SK-N-SH treated with all-trans-retinoic acid at 6 μM for 48 hours (cell line): ENCODE measurements at regions not wholly inside any gene's neighbourhood (a gene's known extent, or its start where the extent isn't known, plus 50 kb on each side); places are given as distances from the start of the nearest gene placed in this dataset.
"Not testable (repeated sequence)": the region's sequence is repeated elsewhere in the genome, so short reads cannot be mapped to it uniquely, and the experiment has no call there.

Experiments
- ATAC-seq: fragments of 200-7000 bp; cut with Tn5 transposase; 3 replicates; pipeline ENCODE4 v1.9.1; 2020; ENCODE audit warnings: mild to moderate bottlenecking, moderate library complexity
- ARNTL ChIP-seq: fragments of 450-650 bp; formaldehyde crosslinking; IDR thresholded peaks from 2 replicates; pipeline ENCODE4 v1.5.0; 2020; ENCODE audit warnings: low read depth, mild to moderate bottlenecking, moderate library complexity, borderline replicate concordance
- BACH2 ChIP-seq: fragments of 250-450 bp; sonication (Bioruptor Pico); IDR thresholded peaks from 2 replicates; pipeline ENCODE4 v1.9.0; 2021; ENCODE audit warnings: mild to moderate bottlenecking, borderline replicate concordance
- CSDC2 ChIP-seq: fragments of 250-450 bp; sonication (Bioruptor Pico); IDR thresholded peaks from 2 replicates; pipeline ENCODE4 v1.5.0; 2020; ENCODE audit warnings: mild to moderate bottlenecking, moderate library complexity
- ESRRG ChIP-seq: fragments of 250-450 bp; sonication (Bioruptor Pico); IDR thresholded peaks from 2 replicates; pipeline ENCODE4 v1.6.1; 2021; ENCODE audit warnings: mild to moderate bottlenecking
- GLIS3 ChIP-seq: fragments of 250-450 bp; sonication (Bioruptor Pico); IDR thresholded peaks from 2 replicates; pipeline ENCODE4 v1.5.0; 2020; ENCODE audit warnings: mild to moderate bottlenecking, moderate library complexity
- ISL1 ChIP-seq: fragments of 250-450 bp; sonication (Bioruptor Pico); IDR thresholded peaks from 2 replicates; pipeline ENCODE4 v2.1.2; 2022; ENCODE audit warnings: mild to moderate bottlenecking, moderate library complexity
- OSR1 ChIP-seq: fragments of 250-450 bp; sonication (Bioruptor Pico); IDR thresholded peaks from 2 replicates; pipeline ENCODE4 v1.8.0; 2022; ENCODE audit warnings: moderate library complexity, mild to moderate bottlenecking, inconsistent platforms
- PPARA ChIP-seq: fragments of 250-450 bp; sonication (Bioruptor Pico); IDR thresholded peaks from 2 replicates; pipeline ENCODE4 v1.5.0; 2020; ENCODE audit warnings: mild to moderate bottlenecking, borderline replicate concordance
- RARB ChIP-seq: fragments of 250-450 bp; sonication (Bioruptor Pico); IDR thresholded peaks from 2 replicates; pipeline ENCODE4 v1.8.0; 2021; ENCODE audit warnings: mild to moderate bottlenecking, moderate library complexity
- SNAI2 ChIP-seq: fragments of 250-450 bp; sonication (Bioruptor Pico); IDR thresholded peaks from 2 replicates; pipeline ENCODE4 v1.5.0; 2020; ENCODE audit warnings: mild to moderate bottlenecking, moderate library complexity
- TCF4 ChIP-seq: fragments of 250-450 bp; sonication (Bioruptor Pico); IDR thresholded peaks from 2 replicates; pipeline ENCODE4 v1.8.0; 2021; ENCODE audit warnings: mild to moderate bottlenecking, moderate library complexity, borderline replicate concordance
- TOX ChIP-seq: fragments of 250-450 bp; sonication (Bioruptor Pico); IDR thresholded peaks from 2 replicates; pipeline ENCODE4 v1.8.0; 2021; ENCODE audit warnings: mild to moderate bottlenecking, moderate library complexity, borderline replicate concordance
- ZC3H10 ChIP-seq: fragments of 250-450 bp; sonication (Bioruptor Pico); IDR thresholded peaks from 2 replicates; pipeline ENCODE4 v1.5.1; 2021; ENCODE audit warnings: mild to moderate bottlenecking, moderate library complexity
- ZFP3 ChIP-seq: fragments of 250-450 bp; sonication (Bioruptor Pico); IDR thresholded peaks from 2 replicates; pipeline ENCODE4 v1.5.0; 2020; ENCODE audit warnings: mild to moderate bottlenecking, moderate library complexity
- ZFP30 ChIP-seq: fragments of 450-650 bp; formaldehyde crosslinking; IDR thresholded peaks from 2 replicates; pipeline ENCODE4 v1.5.0; 2022; ENCODE audit warnings: mild to moderate bottlenecking, moderate library complexity
- ZNF565 ChIP-seq: fragments of 450-650 bp; formaldehyde crosslinking; conservative IDR thresholded peaks from 2 replicates; pipeline ENCODE4 v1.5.0; 2020; ENCODE audit warnings: low read depth, mild to moderate bottlenecking, moderate library complexity
- ZNF70 ChIP-seq: fragments of 450-650 bp; formaldehyde crosslinking; IDR thresholded peaks from 2 replicates; pipeline ENCODE4 v1.5.0; 2020; ENCODE audit warnings: mild to moderate bottlenecking, moderate library complexity
- ZNF8 ChIP-seq: fragments of 450-650 bp; formaldehyde crosslinking; IDR thresholded peaks from 2 replicates; pipeline ENCODE4 v1.5.0; 2020; ENCODE audit warnings: mild to moderate bottlenecking, moderate library complexity
- TF ChIP-seq, protein P1 (sequence below): fragments of 250-450 bp; sonication (Bioruptor Pico); IDR thresholded peaks from 2 replicates; pipeline ENCODE4 v1.5.1; 2020; ENCODE audit warnings: low read depth, mild to moderate bottlenecking, moderate library complexity
- TF ChIP-seq, protein P2 (sequence below): fragments of 250-450 bp; sonication (Bioruptor Pico); IDR thresholded peaks from 2 replicates; pipeline ENCODE4 v1.8.0; 2021; ENCODE audit warnings: low read depth, mild to moderate bottlenecking, moderate library complexity, borderline replicate concordance
- TF ChIP-seq, protein P3 (sequence below): fragments of 250-450 bp; sonication (Bioruptor Pico); IDR thresholded peaks from 2 replicates; pipeline ENCODE4 v1.5.0; 2020; ENCODE audit warnings: mild to moderate bottlenecking, moderate library complexity
- TF ChIP-seq, protein P4 (sequence below): fragments of 250-450 bp; sonication (Bioruptor Pico); IDR thresholded peaks from 2 replicates; pipeline ENCODE4 v1.5.1; 2021; ENCODE audit warnings: mild to moderate bottlenecking, moderate library complexity

DNA sequence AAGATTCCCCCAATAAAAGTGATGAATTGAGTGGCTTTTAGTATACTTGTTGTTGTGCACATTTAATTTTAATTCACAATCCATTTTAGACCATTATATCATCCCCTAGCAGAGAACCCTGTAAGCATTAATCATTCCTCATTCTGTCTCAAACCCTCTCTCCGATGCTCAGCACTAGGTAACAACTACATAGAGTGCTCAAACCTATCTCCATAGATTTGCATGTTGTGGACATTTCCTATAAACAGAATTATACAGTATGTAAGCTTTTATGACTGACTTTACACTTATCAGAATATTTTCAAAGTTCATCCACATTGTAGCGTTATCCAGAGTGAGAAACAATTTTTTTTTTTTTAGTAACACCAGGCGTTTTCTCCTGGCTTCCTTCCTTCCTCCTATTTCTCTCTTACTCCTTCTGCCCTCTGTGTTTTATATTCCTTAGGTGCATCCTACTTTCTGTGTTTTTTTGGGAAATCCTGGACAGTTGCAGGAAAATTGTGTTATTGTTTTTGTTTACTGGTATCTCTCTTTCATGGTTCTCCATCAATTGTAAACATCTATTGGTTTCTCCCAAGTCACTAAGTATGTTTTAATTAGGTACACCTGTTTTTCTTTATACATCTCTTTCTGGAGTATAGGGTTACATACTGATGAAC, 1528.0 kb upstream of the TPTE start:
- peak; percentile 9; the same call in 2 of the 3 replicates for ATAC-seq
- no peak for TF ChIP-seq SNAI2 (CRISPR knock-in tag)
- no peak for TF ChIP-seq ZFP3

DNA sequence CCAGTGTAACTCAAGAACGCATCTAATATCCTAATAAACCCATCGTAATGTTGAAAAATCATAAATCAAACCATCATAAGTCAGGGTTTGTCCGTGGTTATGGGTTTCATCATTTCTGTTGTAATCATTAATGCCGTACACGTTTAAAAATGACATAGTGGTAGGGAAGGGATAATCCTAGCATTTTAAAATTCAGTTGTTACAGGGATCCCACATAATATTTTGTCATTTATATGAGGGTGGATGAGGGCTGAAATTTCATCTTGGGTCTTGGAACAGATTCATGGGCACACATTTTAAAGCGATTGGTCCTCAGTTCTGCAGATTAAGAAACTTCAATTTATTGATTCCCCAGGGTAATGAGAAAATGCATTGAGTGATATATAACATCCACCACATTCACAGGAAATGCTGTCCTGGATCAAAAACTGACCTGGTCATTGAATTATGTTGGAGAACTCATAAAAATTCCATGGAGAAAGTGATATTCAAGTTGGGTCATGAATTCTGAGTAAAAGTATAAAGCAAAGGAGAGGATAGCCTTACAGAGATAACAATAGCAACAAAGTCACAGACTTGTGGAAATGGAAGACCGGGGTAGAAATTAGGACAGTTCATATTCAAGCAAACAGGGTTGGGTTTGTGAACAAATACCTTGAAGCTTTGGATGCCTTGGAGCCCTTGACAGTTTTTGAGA, 1527.3 kb upstream of the TPTE start:
- no peak for TF ChIP-seq ZFP30 (CRISPR knock-in tag)
- no peak for TF ChIP-seq GLIS3 (CRISPR knock-in tag)
- no peak for TF ChIP-seq OSR1 (CRISPR knock-in tag)
- TF ChIP-seq ARNTL (CRISPR knock-in tag), result no peak
- TF ChIP-seq, protein P1, sequence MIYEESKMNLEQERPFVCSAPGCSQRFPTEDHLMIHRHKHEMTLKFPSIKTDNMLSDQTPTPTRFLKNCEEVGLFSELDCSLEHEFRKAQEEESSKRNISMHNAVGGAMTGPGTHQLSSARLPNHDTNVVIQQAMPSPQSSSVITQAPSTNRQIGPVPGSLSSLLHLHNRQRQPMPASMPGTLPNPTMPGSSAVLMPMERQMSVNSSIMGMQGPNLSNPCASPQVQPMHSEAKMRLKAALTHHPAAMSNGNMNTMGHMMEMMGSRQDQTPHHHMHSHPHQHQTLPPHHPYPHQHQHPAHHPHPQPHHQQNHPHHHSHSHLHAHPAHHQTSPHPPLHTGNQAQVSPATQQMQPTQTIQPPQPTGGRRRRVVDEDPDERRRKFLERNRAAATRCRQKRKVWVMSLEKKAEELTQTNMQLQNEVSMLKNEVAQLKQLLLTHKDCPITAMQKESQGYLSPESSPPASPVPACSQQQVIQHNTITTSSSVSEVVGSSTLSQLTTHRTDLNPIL (CRISPR knock-in tag), result no peak
- no peak for TF ChIP-seq SNAI2 (CRISPR knock-in tag)
- TF ChIP-seq, protein P2, sequence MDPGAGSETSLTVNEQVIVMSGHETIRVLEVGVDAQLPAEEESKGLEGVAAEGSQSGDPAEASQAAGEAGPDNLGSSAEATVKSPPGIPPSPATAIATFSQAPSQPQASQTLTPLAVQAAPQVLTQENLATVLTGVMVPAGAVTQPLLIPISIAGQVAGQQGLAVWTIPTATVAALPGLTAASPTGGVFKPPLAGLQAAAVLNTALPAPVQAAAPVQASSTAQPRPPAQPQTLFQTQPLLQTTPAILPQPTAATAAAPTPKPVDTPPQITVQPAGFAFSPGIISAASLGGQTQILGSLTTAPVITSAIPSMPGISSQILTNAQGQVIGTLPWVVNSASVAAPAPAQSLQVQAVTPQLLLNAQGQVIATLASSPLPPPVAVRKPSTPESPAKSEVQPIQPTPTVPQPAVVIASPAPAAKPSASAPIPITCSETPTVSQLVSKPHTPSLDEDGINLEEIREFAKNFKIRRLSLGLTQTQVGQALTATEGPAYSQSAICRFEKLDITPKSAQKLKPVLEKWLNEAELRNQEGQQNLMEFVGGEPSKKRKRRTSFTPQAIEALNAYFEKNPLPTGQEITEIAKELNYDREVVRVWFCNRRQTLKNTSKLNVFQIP (CRISPR knock-in tag), result no peak
- TF ChIP-seq RARB (CRISPR knock-in tag), result no peak
- TF ChIP-seq ZNF8 (CRISPR knock-in tag), result no peak
- TF ChIP-seq ESRRG (CRISPR knock-in tag), result no peak
- no peak for TF ChIP-seq ZNF565 (CRISPR knock-in tag)
- TF ChIP-seq, protein P3, sequence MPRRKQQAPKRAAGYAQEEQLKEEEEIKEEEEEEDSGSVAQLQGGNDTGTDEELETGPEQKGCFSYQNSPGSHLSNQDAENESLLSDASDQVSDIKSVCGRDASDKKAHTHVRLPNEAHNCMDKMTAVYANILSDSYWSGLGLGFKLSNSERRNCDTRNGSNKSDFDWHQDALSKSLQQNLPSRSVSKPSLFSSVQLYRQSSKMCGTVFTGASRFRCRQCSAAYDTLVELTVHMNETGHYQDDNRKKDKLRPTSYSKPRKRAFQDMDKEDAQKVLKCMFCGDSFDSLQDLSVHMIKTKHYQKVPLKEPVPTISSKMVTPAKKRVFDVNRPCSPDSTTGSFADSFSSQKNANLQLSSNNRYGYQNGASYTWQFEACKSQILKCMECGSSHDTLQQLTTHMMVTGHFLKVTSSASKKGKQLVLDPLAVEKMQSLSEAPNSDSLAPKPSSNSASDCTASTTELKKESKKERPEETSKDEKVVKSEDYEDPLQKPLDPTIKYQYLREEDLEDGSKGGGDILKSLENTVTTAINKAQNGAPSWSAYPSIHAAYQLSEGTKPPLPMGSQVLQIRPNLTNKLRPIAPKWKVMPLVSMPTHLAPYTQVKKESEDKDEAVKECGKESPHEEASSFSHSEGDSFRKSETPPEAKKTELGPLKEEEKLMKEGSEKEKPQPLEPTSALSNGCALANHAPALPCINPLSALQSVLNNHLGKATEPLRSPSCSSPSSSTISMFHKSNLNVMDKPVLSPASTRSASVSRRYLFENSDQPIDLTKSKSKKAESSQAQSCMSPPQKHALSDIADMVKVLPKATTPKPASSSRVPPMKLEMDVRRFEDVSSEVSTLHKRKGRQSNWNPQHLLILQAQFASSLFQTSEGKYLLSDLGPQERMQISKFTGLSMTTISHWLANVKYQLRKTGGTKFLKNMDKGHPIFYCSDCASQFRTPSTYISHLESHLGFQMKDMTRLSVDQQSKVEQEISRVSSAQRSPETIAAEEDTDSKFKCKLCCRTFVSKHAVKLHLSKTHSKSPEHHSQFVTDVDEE (CRISPR knock-in tag), result no peak
- no peak for TF ChIP-seq PPARA (CRISPR knock-in tag)
- no peak for TF ChIP-seq ZNF70
- TF ChIP-seq BACH2 (CRISPR knock-in tag), result no peak
- TF ChIP-seq, protein P4, sequence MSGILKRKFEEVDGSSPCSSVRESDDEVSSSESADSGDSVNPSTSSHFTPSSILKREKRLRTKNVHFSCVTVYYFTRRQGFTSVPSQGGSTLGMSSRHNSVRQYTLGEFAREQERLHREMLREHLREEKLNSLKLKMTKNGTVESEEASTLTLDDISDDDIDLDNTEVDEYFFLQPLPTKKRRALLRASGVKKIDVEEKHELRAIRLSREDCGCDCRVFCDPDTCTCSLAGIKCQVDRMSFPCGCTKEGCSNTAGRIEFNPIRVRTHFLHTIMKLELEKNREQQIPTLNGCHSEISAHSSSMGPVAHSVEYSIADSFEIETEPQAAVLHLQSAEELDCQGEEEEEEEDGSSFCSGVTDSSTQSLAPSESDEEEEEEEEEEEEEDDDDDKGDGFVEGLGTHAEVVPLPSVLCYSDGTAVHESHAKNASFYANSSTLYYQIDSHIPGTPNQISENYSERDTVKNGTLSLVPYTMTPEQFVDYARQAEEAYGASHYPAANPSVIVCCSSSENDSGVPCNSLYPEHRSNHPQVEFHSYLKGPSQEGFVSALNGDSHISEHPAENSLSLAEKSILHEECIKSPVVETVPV (CRISPR knock-in tag), result no peak
- TF ChIP-seq ZFP3, result no peak
- TF ChIP-seq, all 23 proteins: peak for 0
- ATAC-seq, result no peak

DNA sequence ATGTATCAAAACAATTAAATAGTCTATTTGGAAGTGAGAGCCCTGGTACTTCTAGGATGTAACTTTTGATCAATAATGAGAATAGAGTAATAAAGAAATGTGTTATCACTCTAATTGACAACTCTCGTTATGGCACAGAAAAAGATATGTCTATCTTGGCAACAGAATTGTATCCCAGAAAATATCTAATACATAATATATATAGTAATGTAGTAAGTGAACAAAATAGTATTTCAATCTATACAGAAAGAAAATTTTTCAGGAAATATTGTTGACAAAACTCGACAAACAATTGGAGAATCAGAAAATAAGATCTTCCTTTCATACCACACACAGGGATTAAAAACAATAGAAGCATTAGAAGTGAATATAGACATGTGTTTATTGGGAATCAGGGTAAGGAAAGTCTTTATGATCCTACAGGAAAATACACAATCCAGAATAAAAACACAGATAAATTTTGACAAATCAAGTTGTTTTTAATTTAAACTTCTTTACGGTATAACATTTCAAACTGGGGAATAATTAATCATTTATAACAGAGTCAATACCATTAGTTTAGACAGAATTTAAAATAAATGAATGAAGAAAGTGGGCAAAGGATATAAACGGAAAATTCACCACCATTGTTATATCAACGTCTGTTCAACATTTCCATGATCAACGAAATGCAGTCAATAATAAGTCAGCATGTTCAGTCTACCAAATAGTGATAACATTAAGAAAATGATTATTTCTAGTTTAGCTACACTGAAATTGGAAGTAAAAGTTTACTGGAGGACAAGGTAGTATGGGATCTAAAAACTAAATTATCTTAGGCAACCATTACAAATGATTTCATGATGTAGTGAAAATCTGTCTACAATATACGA, 1526.5 kb upstream of the TPTE start:
- ATAC-seq, result no peak
- TF ChIP-seq CSDC2 (CRISPR knock-in tag) (no peak), RARB (CRISPR knock-in tag) (no peak), SNAI2 (CRISPR knock-in tag) (no peak), PPARA (CRISPR knock-in tag) (no peak), GLIS3 (CRISPR knock-in tag) (no peak), TCF4 (no peak), ZFP3 (no peak), ZC3H10 (CRISPR knock-in tag) (no peak), ZNF70 (no peak), TOX (CRISPR knock-in tag) (no peak), ISL1 (CRISPR knock-in tag) (no peak), ARNTL (CRISPR knock-in tag) (no peak)
- TF ChIP-seq, protein P1 (CRISPR knock-in tag), result no peak
- TF ChIP-seq, protein P2 (CRISPR knock-in tag), result no peak
- TF ChIP-seq, protein P4 (CRISPR knock-in tag), result no peak
- TF ChIP-seq, all 23 proteins: peak for 0

DNA sequence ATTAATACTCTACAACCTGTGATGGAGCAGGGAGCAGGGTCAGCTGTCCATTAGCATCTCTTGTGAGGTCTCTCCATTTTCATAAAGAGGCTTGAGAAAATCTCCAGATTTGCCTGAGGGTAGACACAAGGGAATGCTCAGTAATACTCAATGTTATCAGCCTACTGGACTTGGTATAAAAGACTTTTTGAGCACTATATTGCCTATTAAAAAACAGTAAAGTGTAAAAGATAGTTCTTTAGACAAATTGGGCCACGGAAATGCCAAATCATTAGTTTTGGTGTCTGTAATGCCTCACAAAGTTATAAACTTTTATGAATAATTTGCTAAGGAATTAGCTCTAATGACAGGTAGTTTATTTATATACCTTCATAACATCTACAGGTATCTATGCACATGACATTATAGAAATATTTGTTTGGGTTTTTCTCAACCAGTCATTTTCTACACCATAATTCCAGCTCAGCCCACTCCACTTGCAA, 1524.9 kb upstream of the TPTE start:
- ATAC-seq, result not testable (repeated sequence)
